T-helper 1 cell treated with Interleukin-12 subunit alpha and Interleukin-12 subunit beta and Interleukin-4 antibody, amounts not matched to agents 30 μg/mL and 1 μg/mL, for 36 hours (primary cell): ENCODE measurements at regions not wholly inside any gene's neighbourhood (a gene's known extent, or its start where the extent isn't known, plus 50 kb on each side); places are given as distances from the start of the nearest gene placed in this dataset.

Experiments
- H3K27ac Mint-ChIP-seq: one replicate; pipeline ENCODE4 v1.8.0; 2021; ENCODE audit warnings: mild to moderate bottlenecking, mixed read lengths
- H3K27me3 Mint-ChIP-seq: one replicate; pipeline ENCODE4 v1.8.0; 2021; ENCODE audit warnings: low read depth, mixed read lengths
- H3K36me3 Mint-ChIP-seq: one replicate; pipeline ENCODE4 v1.8.0; 2021; ENCODE audit warnings: low read depth, mixed read lengths
- H3K4me1 Mint-ChIP-seq: one replicate; pipeline ENCODE4 v1.8.0; 2021; ENCODE audit warnings: low read depth, mixed read lengths
- H3K4me3 Mint-ChIP-seq: one replicate; pipeline ENCODE4 v1.8.0; 2021; ENCODE audit warnings: mild to moderate bottlenecking, moderate library complexity, mixed read lengths
- H3K9me3 Mint-ChIP-seq: one replicate; pipeline ENCODE4 v1.8.0; 2021; ENCODE audit warnings: mixed read lengths

- H3K36me3 Mint-ChIP-seq, result no peaks in the 10 kb centered on the region
- H3K27ac Mint-ChIP-seq, result no peak overlapping the region
- peaks cover under 1% of the 10 kb centered on the region for H3K27me3 Mint-ChIP-seq
- H3K4me1 Mint-ChIP-seq, result no peaks in the 10 kb centered on the region
- H3K4me3 Mint-ChIP-seq, result no peak overlapping the region
- no peaks in the 10 kb centered on the region for H3K9me3 Mint-ChIP-seq
Measured at GRCh38 chr2:57882895-57883515, 163.6 kb upstream of the VRK2 start.

- Mint-ChIP-seq H3K36me3 (no peaks in the 10 kb centered on the region), H3K27me3 (peaks cover 5% of the 10 kb centered on the region), H3K27ac (no peak overlapping the region), H3K4me3 (no peak overlapping the region), H3K9me3 (no peaks in the 10 kb centered on the region), H3K4me1 (no peaks in the 10 kb centered on the region)
Measured at GRCh38 chr2:57884281-57884680, 162.3 kb upstream of the VRK2 start.

- Mint-ChIP-seq H3K4me1 (no peaks in the 10 kb centered on the region), H3K27me3 (peaks cover 5% of the 10 kb centered on the region), H3K9me3 (no peaks in the 10 kb centered on the region), H3K4me3 (no peak overlapping the region), H3K36me3 (no peaks in the 10 kb centered on the region), H3K27ac (no peak overlapping the region)
Measured at GRCh38 chr2:57885742-57886141, 160.9 kb upstream of the VRK2 start.

- Mint-ChIP-seq H3K9me3 (no peaks in the 10 kb centered on the region), H3K27ac (no peak overlapping the region), H3K4me3 (no peak overlapping the region), H3K27me3 (peaks cover 5% of the 10 kb centered on the region), H3K36me3 (no peaks in the 10 kb centered on the region), H3K4me1 (no peaks in the 10 kb centered on the region)
Measured at GRCh38 chr2:57886161-57886786, 160.3 kb upstream of the VRK2 start.

- no peaks in the 10 kb centered on the region for H3K36me3 Mint-ChIP-seq
Measured at GRCh38 chr2:57888463-57888862, 158.1 kb upstream of the VRK2 start.

GRCh38 chr2:57890464-57890863, 156.1 kb upstream of the VRK2 start:
- Mint-ChIP-seq H3K4me1 (no peaks in the 10 kb centered on the region), H3K36me3 (no peaks in the 10 kb centered on the region), H3K27ac (no peak overlapping the region), H3K27me3 (peaks cover 5% of the 10 kb centered on the region), H3K9me3 (no peaks in the 10 kb centered on the region), H3K4me3 (no peak overlapping the region)

More at GRCh38 chr2:57888463-57888862, 158.1 kb upstream of the VRK2 start:
- no peak overlapping the region for H3K27ac Mint-ChIP-seq
- H3K27me3 Mint-ChIP-seq, result peaks cover 5% of the 10 kb centered on the region
- no peak overlapping the region for H3K4me3 Mint-ChIP-seq
- H3K9me3 Mint-ChIP-seq, result no peaks in the 10 kb centered on the region
- no peaks in the 10 kb centered on the region for H3K4me1 Mint-ChIP-seq

GRCh38 chr2:57891086-57891712, 155.4 kb upstream of the VRK2 start:
- H3K36me3 Mint-ChIP-seq, result no peaks in the 10 kb centered on the region
- no peak overlapping the region for H3K4me3 Mint-ChIP-seq
- no peak overlapping the region for H3K27ac Mint-ChIP-seq
- no peaks in the 10 kb centered on the region for H3K4me1 Mint-ChIP-seq
- peaks cover 5% of the 10 kb centered on the region for H3K27me3 Mint-ChIP-seq
- no peaks in the 10 kb centered on the region for H3K9me3 Mint-ChIP-seq

- peaks cover 5% of the 10 kb centered on the region for H3K27me3 Mint-ChIP-seq
Measured at GRCh38 chr2:57892920-57893319, 153.7 kb upstream of the VRK2 start.

GRCh38 chr2:57893347-57893746, 153.3 kb upstream of the VRK2 start:
- H3K4me3 Mint-ChIP-seq, result no peak overlapping the region
- peaks cover 2% of the 10 kb centered on the region for H3K27me3 Mint-ChIP-seq
- H3K27ac Mint-ChIP-seq, result no peak overlapping the region
- H3K4me1 Mint-ChIP-seq, result no peaks in the 10 kb centered on the region
- H3K36me3 Mint-ChIP-seq, result no peaks in the 10 kb centered on the region
- H3K9me3 Mint-ChIP-seq, result no peaks in the 10 kb centered on the region

More at GRCh38 chr2:57892920-57893319, 153.7 kb upstream of the VRK2 start:
- no peaks in the 10 kb centered on the region for H3K4me1 Mint-ChIP-seq
- no peak overlapping the region for H3K27ac Mint-ChIP-seq
- H3K36me3 Mint-ChIP-seq, result no peaks in the 10 kb centered on the region
- H3K9me3 Mint-ChIP-seq, result no peaks in the 10 kb centered on the region
- H3K4me3 Mint-ChIP-seq, result no peak overlapping the region

- Mint-ChIP-seq H3K27ac (no peak overlapping the region), H3K4me3 (no peak overlapping the region), H3K9me3 (no peaks in the 10 kb centered on the region), H3K4me1 (no peaks in the 10 kb centered on the region), H3K27me3 (no peaks in the 10 kb centered on the region), H3K36me3 (no peaks in the 10 kb centered on the region)
Measured at GRCh38 chr2:57893786-57894185, 152.8 kb upstream of the VRK2 start.

- H3K4me3 Mint-ChIP-seq, result no peak overlapping the region
- no peaks in the 10 kb centered on the region for H3K4me1 Mint-ChIP-seq
- H3K27me3 Mint-ChIP-seq, result peaks cover 5% of the 10 kb centered on the region
- H3K36me3 Mint-ChIP-seq, result no peaks in the 10 kb centered on the region
- H3K9me3 Mint-ChIP-seq, result no peaks in the 10 kb centered on the region
- no peak overlapping the region for H3K27ac Mint-ChIP-seq
Measured at GRCh38 chr2:57894381-57894780, 152.2 kb upstream of the VRK2 start.

GRCh38 chr2:57897920-57898319, 148.7 kb upstream of the VRK2 start:
- H3K27me3 Mint-ChIP-seq, result peaks cover 5% of the 10 kb centered on the region
- no peaks in the 10 kb centered on the region for H3K36me3 Mint-ChIP-seq
- H3K4me1 Mint-ChIP-seq, result no peaks in the 10 kb centered on the region
- H3K4me3 Mint-ChIP-seq, result no peak overlapping the region
- no peaks in the 10 kb centered on the region for H3K9me3 Mint-ChIP-seq
- no peak overlapping the region for H3K27ac Mint-ChIP-seq

- Mint-ChIP-seq H3K27ac (no peak overlapping the region), H3K9me3 (no peaks in the 10 kb centered on the region), H3K4me1 (no peaks in the 10 kb centered on the region), H3K27me3 (peaks cover 5% of the 10 kb centered on the region), H3K36me3 (no peaks in the 10 kb centered on the region), H3K4me3 (no peak overlapping the region)
Measured at GRCh38 chr2:57899898-57900297, 146.7 kb upstream of the VRK2 start.

- H3K9me3 Mint-ChIP-seq, result no peaks in the 10 kb centered on the region
- no peak overlapping the region for H3K4me3 Mint-ChIP-seq
- H3K4me1 Mint-ChIP-seq, result peaks cover 4% of the 10 kb centered on the region
- H3K27me3 Mint-ChIP-seq, result peaks cover 5% of the 10 kb centered on the region
- H3K27ac Mint-ChIP-seq, result no peak overlapping the region
- no peaks in the 10 kb centered on the region for H3K36me3 Mint-ChIP-seq
Measured at GRCh38 chr2:57902578-57902977, 144.0 kb upstream of the VRK2 start.

- H3K36me3 Mint-ChIP-seq, result no peaks in the 10 kb centered on the region
- peaks cover 10% of the 10 kb centered on the region for H3K4me1 Mint-ChIP-seq
- no peak overlapping the region for H3K4me3 Mint-ChIP-seq
- H3K9me3 Mint-ChIP-seq, result no peaks in the 10 kb centered on the region
- no peaks in the 10 kb centered on the region for H3K27me3 Mint-ChIP-seq
- no peak overlapping the region for H3K27ac Mint-ChIP-seq
Measured at GRCh38 chr2:57906152-57906732, 140.4 kb upstream of the VRK2 start.
